ENCODE measurements at regions not wholly inside any gene's neighbourhood (a gene's known extent, or its start where the extent isn't known, plus 50 kb on each side); places are given as distances from the start of the nearest gene placed in this dataset.
"Not testable (repeated sequence)": the region's sequence is repeated elsewhere in the genome, so short reads cannot be mapped to it uniquely, and the experiment has no call there.

- not testable (repeated sequence) for TF ChIP-seq POLR2AphosphoS5 (IDR thresholded peaks at IDR 0.05); CTCF (IDR thresholded peaks at IDR 0.05 in 8 of 11, conservative IDR thresholded peaks at IDR 0.05 in 3 of 11)
Measured at GRCh38 chr22:10699301-10700097, 4828.5 kb upstream of the OR11H1 start.
